Activated CD4-positive, alpha-beta T cell treated with anti-CD3 and anti-CD28 coated beads, Interleukin-2, amount 50 U/mL, for 1 hour (primary cell): ENCODE measurements at regions not wholly inside any gene's neighbourhood (a gene's known extent, or its start where the extent isn't known, plus 50 kb on each side); places are given as distances from the start of the nearest gene placed in this dataset.
"Not testable (repeated sequence)": the region's sequence is repeated elsewhere in the genome, so short reads cannot be mapped to it uniquely, and the experiment has no call there.

ENCODE experiments used
- DNase-seq: peaks from one replicate; pipeline ENCODE4 v3.0.0-alpha.2; 2020

- DNase-seq, result no peak
Measured at GRCh38 chr6:11450037-11450436, 87.5 kb upstream of the TMEM170B start.

DNA sequence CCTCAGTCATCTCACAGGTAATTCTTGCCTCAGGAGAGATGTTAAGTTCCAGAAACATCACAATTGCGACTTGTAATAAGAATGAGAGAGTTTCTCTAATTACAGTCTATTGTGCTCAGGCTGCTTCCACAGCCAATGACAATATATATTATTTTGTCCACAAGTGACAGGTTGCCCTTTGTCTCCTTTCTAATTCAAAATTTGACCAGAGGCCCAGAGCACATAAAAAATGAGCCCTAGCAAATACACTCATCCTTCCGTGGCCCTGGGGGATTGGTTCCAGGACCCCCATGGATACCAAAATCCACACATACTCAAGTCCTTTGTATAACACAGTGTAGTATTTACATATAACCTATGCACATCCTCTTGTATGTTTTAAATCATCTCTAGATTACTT lies 88.1 kb upstream of the TMEM170B start:
- DNase-seq, result no peak

DNA sequence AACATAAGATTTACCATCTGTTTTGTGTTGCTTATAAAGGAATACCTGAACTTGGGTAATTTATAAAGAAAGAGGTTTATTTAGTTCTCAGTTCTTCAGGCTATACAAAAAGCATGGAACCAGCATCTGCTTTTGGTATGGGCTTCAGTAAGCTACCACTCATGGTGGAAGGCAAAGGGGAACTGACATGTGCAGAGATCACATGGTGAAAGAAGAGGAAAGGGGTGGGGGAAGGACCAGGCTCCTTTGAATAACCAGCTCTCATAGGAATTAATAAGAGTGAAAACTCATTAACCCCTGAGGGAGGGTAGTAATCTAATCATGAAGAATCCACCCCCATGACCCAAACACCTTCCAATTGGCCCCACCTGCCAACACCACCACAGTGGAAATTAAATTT lies 89.5 kb upstream of the TMEM170B start:
- no peak for DNase-seq

DNA sequence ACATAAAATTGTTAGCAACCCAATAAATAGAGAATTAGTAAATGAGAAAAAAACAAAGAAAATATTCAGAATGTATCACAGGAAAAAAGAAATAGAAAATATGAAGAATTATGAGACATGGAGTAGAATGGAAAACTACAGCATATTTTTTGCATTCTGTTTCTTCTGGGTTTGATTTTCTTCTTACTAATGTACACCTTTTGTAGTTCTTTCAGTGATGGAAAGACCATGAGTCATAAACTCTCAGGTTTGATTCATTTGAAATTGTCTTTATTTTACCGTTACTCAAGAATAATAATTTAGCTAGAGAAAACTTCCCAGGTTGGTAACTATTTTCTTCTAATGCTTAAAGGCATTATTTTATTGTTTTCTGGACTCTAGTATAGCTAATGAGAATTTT lies 90.3 kb upstream of the TMEM170B start:
- DNase-seq, result no peak

GRCh38 chr6:11445146-11445545 lies 92.4 kb upstream of the TMEM170B start:
- no peak for DNase-seq

DNA sequence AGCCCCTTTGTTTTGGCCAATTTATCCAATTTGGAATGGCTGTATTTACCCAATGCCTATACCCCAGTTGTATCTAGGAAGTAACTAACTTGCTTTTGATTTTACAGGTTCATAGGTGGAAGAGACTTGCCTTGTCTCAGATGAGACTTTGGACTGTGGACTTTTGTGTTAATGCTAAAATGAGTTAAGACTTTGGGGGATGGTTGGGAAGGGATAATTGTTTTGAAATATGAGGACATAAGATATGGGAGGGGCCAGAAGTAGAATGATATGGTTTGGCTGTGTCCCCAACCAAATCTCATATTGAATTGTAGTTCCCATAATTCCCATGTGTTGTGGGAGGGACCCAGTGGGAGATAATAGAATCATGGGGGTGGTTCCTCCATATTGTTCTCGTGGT lies 94.4 kb upstream of the TMEM170B start:
- not testable (repeated sequence) for DNase-seq

DNA sequence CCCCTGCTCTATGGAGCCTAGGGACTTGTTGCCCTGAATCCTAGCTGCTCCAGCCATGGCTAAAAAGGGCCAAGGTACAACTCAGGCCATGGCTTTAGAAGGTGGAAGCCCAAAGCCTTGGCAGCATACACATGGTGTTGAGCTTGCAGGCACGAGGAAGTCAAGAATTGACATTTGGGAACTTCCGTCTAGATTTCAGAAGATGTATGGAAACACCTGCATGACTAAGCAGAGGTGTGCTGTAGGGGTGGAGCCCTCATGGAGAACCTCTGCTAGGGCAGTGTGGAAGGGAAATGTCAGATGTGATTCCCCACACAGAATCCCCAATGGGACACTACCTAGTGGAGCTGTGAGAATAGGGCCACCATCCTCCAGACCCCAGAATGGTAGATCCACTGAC lies 95.1 kb upstream of the TMEM170B start:
- DNase-seq, result no peak

DNA sequence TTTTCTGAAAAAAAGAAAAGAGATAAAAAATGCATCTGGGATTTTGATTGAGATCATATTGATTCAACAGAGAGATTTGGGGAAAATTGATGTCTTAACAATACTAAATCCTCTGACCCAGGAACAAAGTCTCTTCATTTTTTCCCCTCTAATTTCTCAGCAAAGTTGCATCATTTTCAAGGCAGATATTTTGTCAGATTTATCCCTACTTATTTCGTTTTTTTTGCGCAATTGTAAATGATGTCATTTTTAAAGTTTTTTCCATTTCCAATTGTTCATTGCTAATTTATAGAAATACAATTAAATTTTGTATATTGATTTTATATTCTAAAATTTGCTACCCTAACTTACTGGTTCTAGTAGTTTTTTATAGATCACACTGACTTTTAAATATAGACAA lies 97.7 kb upstream of the TMEM170B start:
- DNase-seq, result no peak

DNA sequence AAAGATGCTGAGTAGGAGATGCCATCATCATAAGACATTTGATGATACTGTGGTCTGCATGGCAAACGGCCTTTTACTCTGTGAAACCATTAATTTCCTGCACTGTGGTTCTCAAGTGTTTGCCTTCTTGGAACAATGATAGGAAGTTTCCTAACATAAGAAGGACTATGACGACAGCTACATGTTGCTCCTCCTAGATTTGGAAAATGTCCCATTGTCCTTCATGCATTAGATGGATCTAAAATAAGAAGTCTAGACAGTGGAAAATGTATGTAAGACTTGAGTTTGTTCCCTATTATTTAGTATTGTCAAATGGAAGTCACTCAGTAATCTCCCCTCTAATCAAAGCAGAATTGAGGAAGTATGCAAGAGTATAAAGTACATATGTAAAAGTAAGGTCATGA lies 98.5 kb upstream of the TMEM170B start:
- DNase-seq, result no peak

GRCh38 chr6:11437824-11438459 lies 99.6 kb upstream of the TMEM170B start:
- no peak for DNase-seq

DNA sequence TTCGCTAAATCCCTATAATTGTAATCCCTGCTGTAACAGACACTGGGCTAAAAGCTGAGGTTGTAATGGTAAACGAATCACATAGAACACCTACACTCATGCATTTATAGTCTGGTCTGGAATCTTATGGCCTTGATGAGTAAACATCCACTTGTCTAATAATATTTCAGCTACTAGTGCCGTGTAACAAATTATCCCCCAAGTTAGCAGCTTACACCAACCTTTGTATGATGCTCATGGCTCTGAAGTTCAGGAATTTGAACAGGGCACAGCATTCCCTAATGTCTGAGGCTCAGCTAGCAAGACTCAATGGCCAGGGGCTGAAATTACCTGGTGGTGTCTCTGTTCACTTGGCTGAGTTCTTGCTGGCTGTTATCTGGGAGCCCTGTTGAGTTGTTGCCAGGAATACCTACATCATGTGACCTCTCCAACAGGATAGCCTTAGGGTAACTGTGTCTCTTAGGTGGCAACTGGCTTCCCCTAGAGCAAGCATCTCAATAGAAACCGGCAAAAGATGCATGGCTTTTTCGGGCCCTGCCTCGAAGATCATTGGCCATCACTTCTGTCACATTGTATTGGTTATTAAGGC lies 100.9 kb upstream of the TMEM170B start:
- DNase-seq, result no peak

DNA sequence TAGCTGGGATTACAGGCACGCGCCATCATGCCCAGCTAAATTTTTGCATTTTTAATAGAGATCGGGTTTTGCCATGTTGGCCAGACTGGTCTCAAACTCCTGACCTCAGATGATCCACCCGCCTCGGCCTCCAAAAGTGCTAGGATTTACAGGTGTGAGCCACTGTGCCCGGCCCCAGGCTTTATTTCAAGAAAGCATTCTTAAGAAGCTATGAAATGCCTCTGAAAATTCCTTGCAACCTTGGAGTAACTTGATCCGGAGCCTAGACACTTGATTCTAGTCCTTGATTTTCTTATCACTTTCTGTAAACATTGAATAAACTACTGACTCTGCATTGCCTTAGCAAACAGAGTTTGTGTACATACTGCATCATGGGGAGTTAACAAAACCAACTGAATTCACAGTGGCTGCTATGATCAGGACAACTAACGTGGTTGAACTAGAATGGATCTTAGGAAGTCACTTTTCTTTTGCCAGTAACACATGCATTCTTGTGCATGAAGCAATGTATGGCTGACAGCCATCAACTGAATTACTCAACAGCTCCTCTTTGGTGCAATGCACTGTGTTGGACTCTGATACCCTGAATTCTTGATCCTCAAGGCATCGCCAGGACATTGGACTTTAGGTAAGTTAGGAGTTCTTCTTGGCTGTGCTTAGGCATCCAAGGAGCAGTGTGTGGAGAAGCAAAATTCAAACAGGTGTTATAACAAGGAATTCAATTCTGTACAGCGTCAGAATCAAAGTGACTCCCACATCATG lies 102.8 kb upstream of the TMEM170B start:
- no peak for DNase-seq

DNA sequence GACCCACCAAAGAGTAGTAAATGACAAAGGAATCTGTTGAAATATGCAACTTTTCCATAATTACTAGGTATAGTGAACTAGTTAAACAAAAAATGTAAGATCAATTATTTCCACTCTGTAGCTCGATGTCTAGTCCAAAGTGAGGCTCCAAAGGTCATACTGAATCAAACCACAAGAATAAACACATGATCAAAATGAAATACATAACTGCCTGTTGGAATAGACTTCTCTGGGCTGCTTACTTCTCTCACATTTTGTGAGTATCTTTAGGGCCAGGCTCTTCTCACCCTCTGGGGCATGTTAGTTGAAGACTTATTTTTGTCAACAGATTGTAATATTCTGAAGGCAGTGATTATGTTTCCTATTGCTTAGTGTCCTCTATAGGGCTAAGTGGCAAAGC lies 103.7 kb upstream of the TMEM170B start:
- DNase-seq, result no peak

DNA sequence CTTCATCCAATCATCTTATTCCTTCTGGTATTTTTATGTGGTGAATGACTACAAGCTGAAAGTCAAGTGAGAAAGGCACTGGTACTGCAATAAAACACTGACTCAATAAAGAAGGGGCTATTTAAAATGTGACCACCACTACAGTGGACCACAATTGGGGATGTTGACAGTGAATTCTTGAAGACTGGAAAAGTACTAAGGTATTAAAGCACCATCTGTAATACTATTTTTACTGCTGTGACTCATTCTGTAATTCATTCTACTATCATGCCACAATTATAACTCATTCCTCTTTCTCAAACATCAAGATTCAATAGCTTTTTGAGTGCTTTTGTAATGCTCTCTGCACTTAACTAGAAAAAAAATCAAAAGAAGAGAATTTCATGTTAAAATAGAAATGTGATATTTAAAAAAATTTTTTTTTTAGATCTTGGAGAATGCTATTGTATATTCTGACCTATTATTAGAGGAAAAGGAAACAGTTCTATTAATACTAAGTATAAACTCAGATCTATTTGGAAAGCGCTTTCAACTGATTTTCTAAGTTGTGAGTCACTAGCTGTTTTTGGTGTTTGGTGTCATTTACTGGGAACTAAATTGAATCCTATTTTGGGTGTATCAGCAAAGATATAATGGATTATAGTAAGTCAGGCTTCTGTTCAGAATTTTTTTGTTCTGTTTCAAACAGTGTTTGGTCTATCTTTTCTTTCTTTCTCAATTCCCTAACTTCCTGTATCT lies 104.7 kb upstream of the TMEM170B start:
- DNase-seq, result no peak

DNA sequence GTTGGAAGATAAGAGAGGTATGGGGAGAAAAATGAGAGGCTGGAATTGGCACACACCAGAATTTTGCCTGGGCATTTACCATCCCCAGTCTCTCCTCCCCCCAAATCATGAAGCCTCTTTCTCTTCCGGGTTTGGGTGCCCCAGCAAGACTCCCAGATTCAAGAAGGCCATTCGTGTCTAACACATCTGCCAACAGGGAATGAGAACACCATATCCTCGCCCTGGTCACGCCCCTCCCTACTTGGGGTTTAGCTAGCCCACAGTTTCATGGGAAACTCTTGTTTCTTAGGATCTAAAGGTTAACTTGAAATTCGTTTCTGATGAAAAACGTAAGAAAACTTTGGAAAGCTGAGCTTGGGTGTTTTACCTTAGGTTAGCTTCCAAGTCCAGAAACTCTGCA lies 105.5 kb upstream of the TMEM170B start:
- no peak for DNase-seq

- DNase-seq, result no peak
Measured at GRCh38 chr6:11431455-11431937, 106.1 kb upstream of the TMEM170B start.

DNA sequence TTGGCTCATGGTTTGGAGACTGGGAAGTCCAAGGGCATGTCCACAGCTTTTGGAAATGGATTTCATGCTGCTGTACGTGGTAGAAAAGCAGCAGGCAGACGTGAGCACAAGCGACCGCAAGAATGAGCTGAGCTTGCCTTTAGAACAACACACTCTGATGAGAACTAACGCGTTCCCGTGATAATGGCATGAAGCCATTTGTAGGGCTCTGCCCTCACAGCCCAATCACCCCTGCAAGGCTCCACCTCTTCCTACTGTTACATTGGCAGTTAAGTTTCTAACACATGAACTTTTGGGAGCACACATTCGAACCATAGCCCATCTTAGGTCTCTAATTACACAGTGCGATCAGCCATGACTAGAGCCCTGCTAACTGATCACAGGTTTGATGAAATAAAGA lies 107.5 kb upstream of the TMEM170B start:
- DNase-seq, result no peak

- DNase-seq, result no peak
Measured at GRCh38 chr6:11429577-11429976, 108.0 kb upstream of the TMEM170B start.

DNA sequence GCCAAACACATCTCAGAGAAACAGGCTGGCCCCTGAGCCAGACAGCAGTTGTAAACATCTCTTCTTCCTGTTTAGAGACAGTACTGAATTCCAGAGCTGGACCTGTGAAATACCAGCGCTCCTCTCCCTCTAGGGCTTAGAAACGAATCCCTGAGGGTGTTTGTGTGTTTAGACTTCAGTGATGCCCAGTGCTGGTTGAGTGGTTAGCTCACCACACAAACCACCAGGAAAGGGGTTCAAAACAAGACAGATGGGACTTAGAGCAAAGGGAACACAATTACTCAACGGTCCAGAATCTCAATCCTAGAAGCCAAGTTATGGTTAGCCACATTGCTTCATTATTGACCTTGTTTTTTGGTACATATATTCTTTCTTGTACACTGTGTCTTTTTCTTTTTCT lies 108.7 kb upstream of the TMEM170B start:
- DNase-seq, result no peak

DNA sequence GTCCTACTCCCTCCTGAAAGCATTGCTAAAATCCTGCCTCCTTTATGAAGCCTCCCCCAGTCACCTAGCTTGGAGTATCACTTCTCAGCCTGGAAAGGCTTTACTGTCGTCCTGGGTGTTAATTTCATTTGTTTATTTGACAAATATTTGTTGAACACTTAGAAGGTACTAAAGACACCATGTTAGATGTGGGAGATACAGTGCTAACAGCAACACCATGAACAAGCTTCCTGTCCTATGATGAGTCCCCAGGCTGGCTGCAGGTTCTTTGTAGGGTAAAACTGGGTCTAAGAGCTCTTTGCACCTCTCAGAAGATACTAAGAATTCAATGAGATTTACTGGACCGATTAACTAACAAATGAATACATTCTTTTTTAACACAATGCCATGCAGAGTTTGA lies 109.2 kb upstream of the TMEM170B start:
- no peak for DNase-seq

DNA sequence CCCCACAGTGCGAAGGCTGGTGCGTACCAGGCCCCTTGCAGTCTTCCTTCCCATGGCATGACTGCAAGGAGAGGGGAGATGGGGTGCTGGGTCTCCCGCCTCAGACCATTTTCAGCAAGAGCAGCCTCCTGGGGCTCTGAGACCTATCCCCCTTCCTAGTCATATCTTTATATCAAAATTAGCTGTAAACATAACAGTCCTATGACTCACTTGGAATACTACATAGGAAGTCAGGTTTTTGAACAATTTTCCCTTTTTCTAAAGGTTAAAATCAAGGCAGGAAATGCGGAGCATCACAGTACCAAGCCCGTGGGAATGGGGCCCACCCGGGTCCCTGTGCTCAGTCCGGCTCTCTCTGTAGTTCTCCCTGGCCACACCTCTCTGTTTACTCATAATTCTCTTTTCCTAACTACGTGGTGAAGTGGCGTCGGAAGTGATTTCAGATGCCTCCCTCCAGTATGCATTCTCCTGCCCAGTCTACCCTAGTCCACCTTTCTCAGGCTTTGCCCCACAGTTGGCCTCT lies 109.8 kb upstream of the TMEM170B start:
- DNase-seq, result no peak

GRCh38 chr6:11427091-11427722 lies 110.3 kb upstream of the TMEM170B start:
- DNase-seq, result no peak

GRCh38 chr6:11426571-11426970 lies 111.0 kb upstream of the TMEM170B start:
- no peak for DNase-seq
